ENCODE measurements at regions not wholly inside any gene's neighbourhood (a gene's known extent, or its start where the extent isn't known, plus 50 kb on each side); places are given as distances from the start of the nearest gene placed in this dataset.

DNA sequence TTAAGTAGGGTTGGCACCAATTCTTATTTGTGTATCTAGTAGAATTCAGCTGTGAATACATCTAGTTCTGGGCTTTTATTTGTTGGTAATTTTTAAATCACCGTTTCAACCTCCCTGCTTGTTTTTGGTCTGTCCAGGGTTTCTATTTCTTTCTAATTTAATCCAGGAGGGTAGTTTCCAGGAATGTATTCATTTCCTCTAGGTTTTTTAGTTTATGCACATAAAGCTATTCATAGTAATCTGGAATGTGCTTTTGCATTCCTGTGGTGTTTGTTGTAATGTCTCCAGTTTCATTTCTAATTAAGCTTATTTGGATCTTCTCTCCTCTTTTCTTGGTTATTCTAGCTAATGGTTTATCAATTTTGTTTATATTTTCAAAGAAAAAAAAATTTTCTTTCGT is 1361.8 kb upstream of the DDX18 start:
- no peaks in the 10 kb centered on the region for H3K79me2 ChIP-seq (ENCODE audit: control insufficient read depth, insufficient read depth, low read length)
- DNase-seq (ENCODE audit: low read depth, low spot score) = no peak
- H2AFZ ChIP-seq (ENCODE audit: control insufficient read depth, low read length) = no peak overlapping the region
- H3K9ac ChIP-seq (ENCODE audit: control insufficient read depth, extremely low read depth, insufficient read depth, low read length) = no peak overlapping the region
- TF ChIP-seq, protein P1, sequence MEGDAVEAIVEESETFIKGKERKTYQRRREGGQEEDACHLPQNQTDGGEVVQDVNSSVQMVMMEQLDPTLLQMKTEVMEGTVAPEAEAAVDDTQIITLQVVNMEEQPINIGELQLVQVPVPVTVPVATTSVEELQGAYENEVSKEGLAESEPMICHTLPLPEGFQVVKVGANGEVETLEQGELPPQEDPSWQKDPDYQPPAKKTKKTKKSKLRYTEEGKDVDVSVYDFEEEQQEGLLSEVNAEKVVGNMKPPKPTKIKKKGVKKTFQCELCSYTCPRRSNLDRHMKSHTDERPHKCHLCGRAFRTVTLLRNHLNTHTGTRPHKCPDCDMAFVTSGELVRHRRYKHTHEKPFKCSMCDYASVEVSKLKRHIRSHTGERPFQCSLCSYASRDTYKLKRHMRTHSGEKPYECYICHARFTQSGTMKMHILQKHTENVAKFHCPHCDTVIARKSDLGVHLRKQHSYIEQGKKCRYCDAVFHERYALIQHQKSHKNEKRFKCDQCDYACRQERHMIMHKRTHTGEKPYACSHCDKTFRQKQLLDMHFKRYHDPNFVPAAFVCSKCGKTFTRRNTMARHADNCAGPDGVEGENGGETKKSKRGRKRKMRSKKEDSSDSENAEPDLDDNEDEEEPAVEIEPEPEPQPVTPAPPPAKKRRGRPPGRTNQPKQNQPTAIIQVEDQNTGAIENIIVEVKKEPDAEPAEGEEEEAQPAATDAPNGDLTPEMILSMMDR (optimal IDR thresholded peaks at IDR 0.05 in 1 of 3, IDR thresholded peaks at IDR 0.05 in 1 of 3, conservative IDR thresholded peaks at IDR 0.05 in 1 of 3; ENCODE audit: extremely low read depth in 1 of 3, insufficient read depth in 2 of 3, low read length in 3 of 3) = no peak
- no peak for TF ChIP-seq EZH2 (IDR thresholded peaks at IDR 0.05; ENCODE audit: low read length)
- H4K20me1 ChIP-seq (ENCODE audit: control insufficient read depth, extremely low read depth, insufficient read depth, low read length) = no peaks in the 10 kb centered on the region
- H3K27ac ChIP-seq (ENCODE audit: control insufficient read depth, insufficient read depth, low read length) = no peak overlapping the region
- H3K9me1 ChIP-seq (ENCODE audit: control insufficient read depth, extremely low read depth, insufficient read depth, low read length) = no peaks in the 10 kb centered on the region
- dilution Hi-C loops (cut with MboI; ENCODE audit: extremely low pct_ligation_motif_present, low sequenced_read_pairs) = no loop called here
- no peak overlapping the region for H3K4me2 ChIP-seq (ENCODE audit: control insufficient read depth, extremely low read depth, insufficient read depth, low read depth, low read length)
- peaks cover 5% of the 10 kb centered on the region for H3K9me3 ChIP-seq (ENCODE audit: control insufficient read depth, low read depth, low read length)
- no peaks in the 10 kb centered on the region for H3K36me3 ChIP-seq (ENCODE audit: control insufficient read depth in 2 of 2, extremely low read depth in 1 of 2, insufficient read depth in 2 of 2, low read length in 2 of 2)
- no peak for FAIRE-seq
- no peaks in the 10 kb centered on the region for H3K27me3 ChIP-seq (ENCODE audit: control insufficient read depth, extremely low read depth, insufficient read depth, low read length)
- no peak overlapping the region for H3K4me3 ChIP-seq (ENCODE audit: control insufficient read depth in 2 of 3, extremely low read depth in 1 of 3, insufficient read depth in 2 of 3, low read depth in 1 of 3, low read length in 3 of 3)
- no peaks in the 10 kb centered on the region for H3K4me1 ChIP-seq (ENCODE audit: control insufficient read depth, extremely low read depth, insufficient read depth, low read length)

DNA sequence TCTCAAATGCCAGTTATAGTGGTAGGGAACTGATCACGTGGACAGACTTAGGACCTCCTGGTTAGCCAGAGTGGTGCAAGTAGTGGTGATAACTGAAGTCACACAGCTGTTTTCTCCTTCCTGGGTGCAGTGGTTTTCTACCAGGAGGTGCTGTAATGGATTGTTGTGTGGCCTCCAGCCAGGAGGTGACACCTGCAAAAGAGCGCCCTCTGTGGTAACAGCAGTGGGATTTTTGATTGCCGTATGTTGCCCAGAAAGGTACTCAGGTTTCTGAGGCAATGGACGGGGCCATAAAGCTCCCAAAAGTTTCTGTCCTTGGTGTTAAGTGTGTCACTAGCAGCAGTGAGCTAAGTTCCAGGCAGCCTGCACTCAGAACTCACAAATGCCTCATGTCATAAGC is 1358.1 kb upstream of the DDX18 start:
- H3K4me1 ChIP-seq (ENCODE audit: control insufficient read depth, extremely low read depth, insufficient read depth, low read length) = no peaks in the 10 kb centered on the region
- H3K9ac ChIP-seq (ENCODE audit: control insufficient read depth, extremely low read depth, insufficient read depth, low read length) = no peak overlapping the region
- no peak overlapping the region for H2AFZ ChIP-seq (ENCODE audit: control insufficient read depth, low read length)
- H3K4me2 ChIP-seq (ENCODE audit: control insufficient read depth, extremely low read depth, insufficient read depth, low read depth, low read length) = no peak overlapping the region
- no peak overlapping the region for H3K4me3 ChIP-seq (ENCODE audit: control insufficient read depth in 2 of 3, extremely low read depth in 1 of 3, insufficient read depth in 2 of 3, low read depth in 1 of 3, low read length in 3 of 3)
- H3K27me3 ChIP-seq (ENCODE audit: control insufficient read depth, extremely low read depth, insufficient read depth, low read length) = no peaks in the 10 kb centered on the region
- no peaks in the 10 kb centered on the region for H3K79me2 ChIP-seq (ENCODE audit: control insufficient read depth, insufficient read depth, low read length)
- H3K9me3 ChIP-seq (ENCODE audit: control insufficient read depth, low read depth, low read length) = peaks cover 5% of the 10 kb centered on the region
- no peaks in the 10 kb centered on the region for H3K9me1 ChIP-seq (ENCODE audit: control insufficient read depth, extremely low read depth, insufficient read depth, low read length)
- no peak overlapping the region for H3K27ac ChIP-seq (ENCODE audit: control insufficient read depth, insufficient read depth, low read length)
- H4K20me1 ChIP-seq (ENCODE audit: control insufficient read depth, extremely low read depth, insufficient read depth, low read length) = no peaks in the 10 kb centered on the region
- no peak for DNase-seq (ENCODE audit: low read depth, low spot score)
- no peak for TF ChIP-seq EZH2 (IDR thresholded peaks at IDR 0.05; ENCODE audit: low read length)
- TF ChIP-seq, protein P1 (optimal IDR thresholded peaks at IDR 0.05 in 1 of 3, IDR thresholded peaks at IDR 0.05 in 1 of 3, conservative IDR thresholded peaks at IDR 0.05 in 1 of 3; ENCODE audit: extremely low read depth in 1 of 3, insufficient read depth in 2 of 3, low read length in 3 of 3) = no peak
- dilution Hi-C loops (cut with MboI; ENCODE audit: extremely low pct_ligation_motif_present, low sequenced_read_pairs) = no loop called here
- no peaks in the 10 kb centered on the region for H3K36me3 ChIP-seq (ENCODE audit: control insufficient read depth in 2 of 2, extremely low read depth in 1 of 2, insufficient read depth in 2 of 2, low read length in 2 of 2)
- FAIRE-seq = no peak
